A673 (cell line): ENCODE measurements at regions not wholly inside any gene's neighbourhood (a gene's known extent, or its start where the extent isn't known, plus 50 kb on each side); places are given as distances from the start of the nearest gene placed in this dataset.

Experiments used
- BruUV-seq: library from RNA; stranded (reverse); fragments of 400-500 nt; replicated peaks from 2 replicates; lab custom pipeline; 2021; lab: Mats Ljungman, UMichigan
- CTCF ChIA-PET: fragments of 300-600 bp; sonication (Branson Sonifier 250); formaldehyde crosslinking; loops from one replicate; lab custom pipeline; 2022; ENCODE audit warnings: antibody characterized with exemption; lab: Charles Lee
- POLR2A ChIA-PET: fragments of 300-600 bp; sonication (Branson Sonifier 250); formaldehyde crosslinking; loops from one replicate; lab custom pipeline; 2022; ENCODE audit warnings: antibody characterized with exemption; ENCODE audit not compliant: low non-redundant PET; lab: Charles Lee
- DNase-seq: peaks from one replicate; pipeline ENCODE4 v3.0.0-alpha.2; 2015; ENCODE audit warnings: low spot score
- H3K27ac ChIP-seq: fragments of 200-600 bp; sonication (generic); 2 replicates; pipeline ENCODE4 v1.5.1; 2016; ENCODE audit warnings: mixed run types, low read depth, mild to moderate bottlenecking, mixed read lengths, antibody characterized with exemption, low read length; ENCODE audit not compliant: poor library complexity, severe bottlenecking
- H3K27me3 ChIP-seq: fragments of 200-600 bp; sonication (generic); replicated peaks from 2 replicates; pipeline ENCODE4 v1.6.1; 2017; ENCODE audit warnings: mixed run types, low read depth, mild to moderate bottlenecking, mixed read lengths, antibody characterized with exemption, low read length; ENCODE audit not compliant: insufficient read depth, poor library complexity
- H3K36me3 ChIP-seq: fragments of 200-600 bp; sonication (generic); 2 replicates; pipeline ENCODE4 v1.6.1; 2016; ENCODE audit warnings: mixed run types, mild to moderate bottlenecking, mixed read lengths, antibody characterized with exemption, low read length; ENCODE audit not compliant: insufficient read depth, poor library complexity, severe bottlenecking
- H3K4me1 ChIP-seq: fragments of 200-600 bp; sonication (generic); 2 replicates; pipeline ENCODE4 v1.6.1; 2017; ENCODE audit warnings: mixed run types, mild to moderate bottlenecking, mixed read lengths, antibody characterized with exemption, low read length; ENCODE audit not compliant: insufficient read depth, poor library complexity, severe bottlenecking
- H3K4me3 ChIP-seq: fragments of 200-600 bp; sonication (generic); 2 replicates; pipeline ENCODE4 v1.5.1; 2016; ENCODE audit warnings: low read depth, mixed run types, mild to moderate bottlenecking, mixed read lengths, low read length; ENCODE audit not compliant: poor library complexity, severe bottlenecking
- H3K9me3 ChIP-seq: fragments of 200-600 bp; sonication (generic); 2 replicates; pipeline ENCODE4 v1.6.1; 2016; ENCODE audit warnings: mixed run types, low read depth, mild to moderate bottlenecking, mixed read lengths, antibody characterized with exemption, low read length; ENCODE audit not compliant: poor library complexity, severe bottlenecking
- EZH2 ChIP-seq: fragments of 200-600 bp; sonication (generic); IDR thresholded peaks from 2 replicates; pipeline ENCODE4 v1.6.1; 2017; ENCODE audit warnings: borderline replicate concordance, low read depth, mild to moderate bottlenecking, mixed read lengths, antibody characterized with exemption, low read length; ENCODE audit not compliant: poor library complexity, severe bottlenecking
- intact Hi-C: fragments of 100-400 bp; cut with micrococcal nuclease; formaldehyde crosslinking; loops from one replicate; pipeline ENCODE4 v1.10.0; 2022; ENCODE audit not compliant: unreplicated experiment
- TF ChIP-seq, protein P1 (sequence below): fragments of 300-800, 200-600 bp; sonication (generic); conservative IDR thresholded peaks from 2 replicates; pipeline ENCODE4 v1.5.1; 2017; ENCODE audit warnings: low read depth, mild to moderate bottlenecking, antibody characterized with exemption, low read length, moderate library complexity, mixed read lengths

DNA sequence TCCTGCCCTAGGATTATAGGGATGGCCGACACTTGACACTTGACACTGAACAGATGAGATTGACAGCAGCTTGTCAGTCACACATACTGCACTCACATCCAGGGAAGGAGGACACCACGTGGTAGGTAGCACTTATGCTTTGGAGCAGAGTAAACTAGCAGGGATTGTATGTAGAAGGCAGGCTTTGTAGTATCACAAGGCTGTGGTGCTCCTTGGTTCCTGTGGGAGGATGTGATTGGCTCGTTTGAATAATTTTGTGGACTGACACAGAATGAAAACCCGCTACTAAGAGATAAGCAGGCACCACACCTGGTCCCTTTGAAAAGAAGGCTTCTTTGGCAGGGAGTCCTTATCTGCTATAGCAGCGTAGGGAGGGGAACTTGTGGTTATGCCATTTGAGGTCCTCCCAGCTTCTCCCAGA lies 63.6 kb upstream of the IL12B start:
- Histone ChIP-seq H3K36me3 (no peaks in the 10 kb centered on the region), H3K4me1 (no peaks in the 10 kb centered on the region), H3K4me3 (no peak overlapping the region), H3K9me3 (no peaks in the 10 kb centered on the region), H3K27me3 (no peaks in the 10 kb centered on the region), H3K27ac (no peak overlapping the region)
- POLR2A ChIA-PET = no interaction called here
- CTCF ChIA-PET = no interaction called here
- intact Hi-C loops = no loop called here
- DNase-seq = no peak
- TF ChIP-seq, protein P1, sequence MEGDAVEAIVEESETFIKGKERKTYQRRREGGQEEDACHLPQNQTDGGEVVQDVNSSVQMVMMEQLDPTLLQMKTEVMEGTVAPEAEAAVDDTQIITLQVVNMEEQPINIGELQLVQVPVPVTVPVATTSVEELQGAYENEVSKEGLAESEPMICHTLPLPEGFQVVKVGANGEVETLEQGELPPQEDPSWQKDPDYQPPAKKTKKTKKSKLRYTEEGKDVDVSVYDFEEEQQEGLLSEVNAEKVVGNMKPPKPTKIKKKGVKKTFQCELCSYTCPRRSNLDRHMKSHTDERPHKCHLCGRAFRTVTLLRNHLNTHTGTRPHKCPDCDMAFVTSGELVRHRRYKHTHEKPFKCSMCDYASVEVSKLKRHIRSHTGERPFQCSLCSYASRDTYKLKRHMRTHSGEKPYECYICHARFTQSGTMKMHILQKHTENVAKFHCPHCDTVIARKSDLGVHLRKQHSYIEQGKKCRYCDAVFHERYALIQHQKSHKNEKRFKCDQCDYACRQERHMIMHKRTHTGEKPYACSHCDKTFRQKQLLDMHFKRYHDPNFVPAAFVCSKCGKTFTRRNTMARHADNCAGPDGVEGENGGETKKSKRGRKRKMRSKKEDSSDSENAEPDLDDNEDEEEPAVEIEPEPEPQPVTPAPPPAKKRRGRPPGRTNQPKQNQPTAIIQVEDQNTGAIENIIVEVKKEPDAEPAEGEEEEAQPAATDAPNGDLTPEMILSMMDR = no peak
- no peak for TF ChIP-seq EZH2
- BruUV-seq = no TSS peak

- Histone ChIP-seq H3K9me3 (no peaks in the 10 kb centered on the region), H3K4me1 (no peaks in the 10 kb centered on the region), H3K36me3 (no peaks in the 10 kb centered on the region), H3K27ac (no peak overlapping the region), H3K4me3 (no peak overlapping the region), H3K27me3 (no peaks in the 10 kb centered on the region)
- ChIA-PET POLR2A (no interaction called here), CTCF (no interaction called here)
- intact Hi-C loops = no loop called here
- TF ChIP-seq, protein P1 = no peak
- TF ChIP-seq EZH2 = no peak
- no peak for DNase-seq
- no TSS peak for BruUV-seq
Observed at GRCh38 chr5:159395202-159395601, 64.9 kb upstream of the IL12B start.

DNA sequence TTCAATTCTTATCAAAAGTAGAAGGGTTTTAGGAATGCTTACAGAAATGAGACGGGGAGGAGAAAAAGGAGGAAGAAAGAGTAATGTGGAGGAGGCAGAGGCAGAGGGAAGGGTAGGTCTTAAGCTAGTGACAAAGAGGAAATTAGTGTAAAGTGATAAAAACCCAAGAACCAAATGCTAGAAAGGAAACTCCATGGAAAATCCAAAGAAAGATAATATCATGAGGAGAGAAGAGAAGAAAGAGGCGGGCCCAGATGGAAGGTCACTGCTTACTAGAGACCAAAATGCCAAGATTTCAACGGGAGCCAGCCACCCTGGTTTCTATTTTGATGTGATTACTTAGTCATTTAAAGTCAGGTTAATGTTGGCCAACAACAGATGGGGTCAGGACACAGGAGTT lies 68.6 kb upstream of the IL12B start:
- DNase-seq = no peak
- CTCF ChIA-PET = no interaction called here
- no peak overlapping the region for H3K4me3 ChIP-seq
- peaks cover under 1% of the 10 kb centered on the region for H3K4me1 ChIP-seq
- TF ChIP-seq EZH2 = no peak
- TF ChIP-seq, protein P1 = no peak
- no peaks in the 10 kb centered on the region for H3K27me3 ChIP-seq
- H3K9me3 ChIP-seq = no peaks in the 10 kb centered on the region
- intact Hi-C loops = no loop called here
- H3K36me3 ChIP-seq = no peaks in the 10 kb centered on the region
- POLR2A ChIA-PET = no interaction called here
- no peak overlapping the region for H3K27ac ChIP-seq
- BruUV-seq = no TSS peak
